ENCODE measurements at regions not wholly inside any gene's neighbourhood (a gene's known extent, or its start where the extent isn't known, plus 50 kb on each side); places are given as distances from the start of the nearest gene placed in this dataset.

DNA sequence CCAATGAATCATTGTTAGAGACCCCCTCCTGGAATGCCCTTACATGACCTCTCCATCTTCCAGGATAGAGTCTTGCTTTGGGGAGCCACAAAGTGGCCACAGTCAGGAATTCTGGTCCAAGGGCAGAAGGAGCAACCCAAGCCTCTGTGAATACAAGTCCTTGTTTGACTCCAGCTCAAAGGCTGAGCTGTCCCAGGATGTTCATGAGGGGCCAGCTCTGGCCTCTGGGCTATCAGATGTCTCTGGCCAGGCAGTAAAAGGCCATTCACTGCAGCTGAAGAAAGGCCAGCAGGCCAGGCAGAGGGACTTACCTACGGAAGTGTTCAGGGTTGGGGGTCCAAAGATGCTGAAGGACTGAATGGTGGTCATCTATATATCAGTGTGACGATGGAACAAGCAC is 98.3 kb upstream of the IPO9 start:
- TF ChIP-seq, protein P1, sequence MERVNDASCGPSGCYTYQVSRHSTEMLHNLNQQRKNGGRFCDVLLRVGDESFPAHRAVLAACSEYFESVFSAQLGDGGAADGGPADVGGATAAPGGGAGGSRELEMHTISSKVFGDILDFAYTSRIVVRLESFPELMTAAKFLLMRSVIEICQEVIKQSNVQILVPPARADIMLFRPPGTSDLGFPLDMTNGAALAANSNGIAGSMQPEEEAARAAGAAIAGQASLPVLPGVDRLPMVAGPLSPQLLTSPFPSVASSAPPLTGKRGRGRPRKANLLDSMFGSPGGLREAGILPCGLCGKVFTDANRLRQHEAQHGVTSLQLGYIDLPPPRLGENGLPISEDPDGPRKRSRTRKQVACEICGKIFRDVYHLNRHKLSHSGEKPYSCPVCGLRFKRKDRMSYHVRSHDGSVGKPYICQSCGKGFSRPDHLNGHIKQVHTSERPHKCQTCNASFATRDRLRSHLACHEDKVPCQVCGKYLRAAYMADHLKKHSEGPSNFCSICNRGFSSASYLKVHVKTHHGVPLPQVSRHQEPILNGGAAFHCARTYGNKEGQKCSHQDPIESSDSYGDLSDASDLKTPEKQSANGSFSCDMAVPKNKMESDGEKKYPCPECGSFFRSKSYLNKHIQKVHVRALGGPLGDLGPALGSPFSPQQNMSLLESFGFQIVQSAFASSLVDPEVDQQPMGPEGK (CRISPR knock-in tag; IDR thresholded peaks at IDR 0.05; ENCODE audit: borderline replicate concordance): no peak
- TF ChIP-seq ZNF8 (CRISPR knock-in tag; IDR thresholded peaks at IDR 0.05) (no peak), TOX (CRISPR knock-in tag; IDR thresholded peaks at IDR 0.05; ENCODE audit: borderline replicate concordance) (no peak), CREB5 (CRISPR knock-in tag; IDR thresholded peaks at IDR 0.05; ENCODE audit: low read depth) (no peak), OSR1 (CRISPR knock-in tag; IDR thresholded peaks at IDR 0.05) (no peak), ZFP30 (CRISPR knock-in tag; IDR thresholded peaks at IDR 0.05) (no peak), ZFP3 (CRISPR knock-in tag; IDR thresholded peaks at IDR 0.05) (no peak), ESRRG (CRISPR knock-in tag; IDR thresholded peaks at IDR 0.05) (no peak), ZC3H10 (CRISPR knock-in tag; IDR thresholded peaks at IDR 0.05) (no peak), CSDC2 (CRISPR knock-in tag; IDR thresholded peaks at IDR 0.05) (no peak), ISL1 (CRISPR knock-in tag; IDR thresholded peaks at IDR 0.05) (no peak)
